Endothelial cell of umbilical vein (primary cell): ENCODE measurements at regions not wholly inside any gene's neighbourhood (a gene's known extent, or its start where the extent isn't known, plus 50 kb on each side); places are given as distances from the start of the nearest gene placed in this dataset.

Source experiments
- BruUV-seq: library from RNA; stranded (reverse); fragments of 400-500 nt; replicated peaks from 2 replicates; lab custom pipeline; 2021; lab: Mats Ljungman, UMichigan
- CTCF ChIA-PET: fragments of 300-600, 350-600 bp; sonication (Branson Sonifier 250); formaldehyde crosslinking; loops from one replicate; lab custom pipeline; 2021; ENCODE audit warnings: antibody characterized with exemption, inconsistent platforms; lab: Charles Lee
- POLR2A ChIA-PET: fragments of 300-600, 350-600 bp; sonication (Branson Sonifier 250); formaldehyde crosslinking; loops from one replicate; lab custom pipeline; 2021; ENCODE audit warnings: antibody characterized with exemption, inconsistent platforms; lab: Charles Lee
- DNase-seq: peaks from one replicate; pipeline ENCODE4 v3.0.0-alpha.2; 2011; ENCODE audit warnings: low read depth, low spot score
- FAIRE-seq: peaks from 2 replicates; lab custom pipeline; 2011; peaks lifted over from hg19 to GRCh38; lab: Jason Lieb, UNC
- H2AFZ ChIP-seq: 2 replicates; pipeline ENCODE4 v1.6.0; 2012; ENCODE audit warnings: low read depth, low read length, control low read depth, inconsistent platforms
- H3K27ac ChIP-seq: 2 replicates; pipeline ENCODE4 v1.5.1; 2011; ENCODE audit warnings: low read depth, mild to moderate bottlenecking, control low read depth, low read length, moderate library complexity; ENCODE audit not compliant: insufficient read depth
- H3K27me3 ChIP-seq, 2 experiments: 2 replicates each; pipeline versions ENCODE4 v1.6.0 to v1.6.1; 2011; ENCODE audit warnings: low read length in 2 of 2, mixed read lengths in 1 of 2; ENCODE audit not compliant: control insufficient read depth in 2 of 2, insufficient read depth in 2 of 2
- H3K36me3 ChIP-seq, 2 experiments: 2 replicates in 1 of 2; 3 replicates in 1 of 2; pipeline ENCODE4 v1.5.1; 2011; ENCODE audit warnings: low read length in 2 of 2, mild to moderate bottlenecking in 1 of 2, moderate library complexity in 1 of 2; ENCODE audit not compliant: control insufficient read depth in 2 of 2, insufficient read depth in 2 of 2; ENCODE audit errors: extremely low read depth in 1 of 2
- H3K4me1 ChIP-seq: 3 replicates; pipeline ENCODE4 v1.5.1; 2011; ENCODE audit warnings: mild to moderate bottlenecking, low read length; ENCODE audit not compliant: control insufficient read depth, insufficient read depth; ENCODE audit errors: extremely low read depth
- H3K4me2 ChIP-seq: 2 replicates; pipeline ENCODE4 v1.6.1; 2011; ENCODE audit warnings: low read length, control low read depth, mixed read lengths; ENCODE audit not compliant: insufficient read depth
- H3K4me3 ChIP-seq, 3 experiments: fragments of 200-600 bp in 1 of 3; sonication (generic), shearing (Covaris generic) in 1 of 3; replicated peaks in 1 of 3; 2 replicates each; pipeline ENCODE4 v1.5.1; 2011 to 2016; ENCODE audit warnings: control low read depth in 3 of 3, low read length in 3 of 3, mild to moderate bottlenecking in 2 of 3, inconsistent platforms in 1 of 3, low read depth in 1 of 3, moderate library complexity in 1 of 3; ENCODE audit not compliant: insufficient read depth in 1 of 3
- H3K79me2 ChIP-seq: 2 replicates; pipeline ENCODE4 v1.6.0; 2012; ENCODE audit warnings: low read length, inconsistent platforms; ENCODE audit not compliant: control insufficient read depth, insufficient read depth
- H3K9ac ChIP-seq: replicated peaks from 2 replicates; pipeline ENCODE3; 2011; ENCODE audit warnings: low read length, control low read depth; ENCODE audit not compliant: insufficient read depth; ENCODE audit errors: extremely low read depth
- H3K9me1 ChIP-seq: replicated peaks from 3 replicates; pipeline ENCODE4 v1.6.0; 2011; ENCODE audit warnings: mild to moderate bottlenecking, low read length; ENCODE audit not compliant: control insufficient read depth, insufficient read depth; ENCODE audit errors: extremely low read depth
- H3K9me3 ChIP-seq: replicated peaks from 2 replicates; pipeline ENCODE4 v1.5.1; 2012; ENCODE audit warnings: low read length, inconsistent platforms; ENCODE audit not compliant: control insufficient read depth, insufficient read depth
- H4K20me1 ChIP-seq: replicated peaks from 2 replicates; pipeline ENCODE3; 2011; ENCODE audit warnings: mild to moderate bottlenecking, low read length; ENCODE audit not compliant: control insufficient read depth, insufficient read depth; ENCODE audit errors: extremely low read depth
- EZH2 ChIP-seq: IDR thresholded peaks from 2 replicates; pipeline ENCODE4 v1.6.1; 2012; ENCODE audit warnings: borderline replicate concordance, low read depth, mild to moderate bottlenecking, moderate library complexity, low read length, inconsistent platforms; ENCODE audit not compliant: severe bottlenecking
- FOS ChIP-seq: IDR thresholded peaks from 2 replicates; pipeline ENCODE4 v1.6.1; 2011; ENCODE audit warnings: mild to moderate bottlenecking, low read length, moderate library complexity, borderline replicate concordance; ENCODE audit not compliant: insufficient read depth
- GATA2 ChIP-seq: IDR thresholded peaks from 2 replicates; pipeline ENCODE4 v1.7.0; 2011; ENCODE audit warnings: low read depth, mild to moderate bottlenecking, moderate library complexity, mixed read lengths, low read length; ENCODE audit not compliant: insufficient read length, insufficient read depth
- JUN ChIP-seq: IDR thresholded peaks from 2 replicates; pipeline ENCODE4 v1.6.1; 2011; ENCODE audit warnings: borderline replicate concordance, low read depth; ENCODE audit not compliant: insufficient read length, insufficient read depth
- MAX ChIP-seq: IDR thresholded peaks from 2 replicates; pipeline ENCODE4 v1.6.1; 2011; ENCODE audit not compliant: insufficient read depth, insufficient read length
- MYC ChIP-seq: IDR thresholded peaks from one replicate; pipeline ENCODE4 v1.6.1; 2011; ENCODE audit warnings: mild to moderate bottlenecking, low read depth, low read length
- POLR2A ChIP-seq: IDR thresholded peaks from 2 replicates; pipeline ENCODE4 v1.6.1; 2012; ENCODE audit warnings: low read depth, mild to moderate bottlenecking, control low read depth, low read length
- POLR2AphosphoS5 ChIP-seq: IDR thresholded peaks from 2 replicates; pipeline ENCODE4 v1.6.1; 2012; ENCODE audit warnings: low read depth, mild to moderate bottlenecking, control low read depth, low read length, moderate library complexity; ENCODE audit not compliant: insufficient read depth
- dilution Hi-C: fragments of 300-500 bp; cut with MboI; formaldehyde crosslinking; loops from one replicate; pipeline ENCODE4 v1.15.0; 2019; ENCODE audit warnings: low sequenced_read_pairs; ENCODE audit not compliant: extremely low pct_ligation_motif_present
- intact Hi-C: fragments of 100-400 bp; cut with micrococcal nuclease; formaldehyde crosslinking; loops from one replicate; pipeline ENCODE4 v1.10.0; 2022
- TF ChIP-seq, protein P1 (sequence below), 2 donors: IDR thresholded peaks; 1 replicate in 1 of 2; 2 replicates in 1 of 2; pipeline ENCODE4 v1.5.1; 2011; ENCODE audit warnings: low read length in 2 of 2, mild to moderate bottlenecking in 2 of 2, moderate library complexity in 2 of 2, control low read depth in 1 of 2, inconsistent platforms in 1 of 2, low read depth in 1 of 2; ENCODE audit not compliant: insufficient read depth in 1 of 2; ENCODE audit errors: extremely low read depth in 1 of 2

GRCh38 chr2:8599421-8600242, 82.2 kb upstream of the ID2 start:
- no TSS peak for BruUV-seq
- Histone ChIP-seq H4K20me1 (no peaks in the 10 kb centered on the region), H3K9ac (no peak overlapping the region), H3K9me1 (no peaks in the 10 kb centered on the region), H3K4me1 (no peaks in the 10 kb centered on the region), H2AFZ (no peak overlapping the region), H3K27ac (no peak overlapping the region), H3K4me3 (no peak overlapping the region), H3K79me2 (no peaks in the 10 kb centered on the region), H3K36me3 (no peaks in the 10 kb centered on the region), H3K27me3 (no peaks in the 10 kb centered on the region), H3K4me2 (no peak overlapping the region), H3K9me3 (no peaks in the 10 kb centered on the region)
- FAIRE-seq (no peak), DNase-seq (no peak)
- dilution Hi-C loops (no loop called here), intact Hi-C loops (no loop called here)
- TF ChIP-seq POLR2AphosphoS5 = no peak
- TF ChIP-seq JUN = no peak
- no peak for TF ChIP-seq POLR2A
- TF ChIP-seq FOS = no peak
- TF ChIP-seq MAX = no peak
- TF ChIP-seq EZH2 = no peak
- no peak for TF ChIP-seq GATA2
- TF ChIP-seq, protein P1, sequence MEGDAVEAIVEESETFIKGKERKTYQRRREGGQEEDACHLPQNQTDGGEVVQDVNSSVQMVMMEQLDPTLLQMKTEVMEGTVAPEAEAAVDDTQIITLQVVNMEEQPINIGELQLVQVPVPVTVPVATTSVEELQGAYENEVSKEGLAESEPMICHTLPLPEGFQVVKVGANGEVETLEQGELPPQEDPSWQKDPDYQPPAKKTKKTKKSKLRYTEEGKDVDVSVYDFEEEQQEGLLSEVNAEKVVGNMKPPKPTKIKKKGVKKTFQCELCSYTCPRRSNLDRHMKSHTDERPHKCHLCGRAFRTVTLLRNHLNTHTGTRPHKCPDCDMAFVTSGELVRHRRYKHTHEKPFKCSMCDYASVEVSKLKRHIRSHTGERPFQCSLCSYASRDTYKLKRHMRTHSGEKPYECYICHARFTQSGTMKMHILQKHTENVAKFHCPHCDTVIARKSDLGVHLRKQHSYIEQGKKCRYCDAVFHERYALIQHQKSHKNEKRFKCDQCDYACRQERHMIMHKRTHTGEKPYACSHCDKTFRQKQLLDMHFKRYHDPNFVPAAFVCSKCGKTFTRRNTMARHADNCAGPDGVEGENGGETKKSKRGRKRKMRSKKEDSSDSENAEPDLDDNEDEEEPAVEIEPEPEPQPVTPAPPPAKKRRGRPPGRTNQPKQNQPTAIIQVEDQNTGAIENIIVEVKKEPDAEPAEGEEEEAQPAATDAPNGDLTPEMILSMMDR (IDR thresholded peaks at IDR 0.05; ENCODE audit: extremely low read depth in 1 of 2, insufficient read depth in 1 of 2, low read depth in 1 of 2, low read length in 2 of 2) = no peak
- no peak for TF ChIP-seq MYC
- POLR2A ChIA-PET = no interaction called here
- CTCF ChIA-PET = no interaction called here
